Ovary (tissue), 7 donors: ENCODE measurements at regions not wholly inside any gene's neighbourhood (a gene's known extent, or its start where the extent isn't known, plus 50 kb on each side); places are given as distances from the start of the nearest gene placed in this dataset.

Experiments used
- DNase-seq, 5 donors: peaks; one replicate each; pipeline ENCODE4 v3.0.0-alpha.2; 2019 to 2020
- H3K27ac ChIP-seq, 2 donors: fragments of 200-600 bp; one replicate each; pipeline versions ENCODE4 v1.5.1 to v1.8.0; 2019 to 2022
- H3K27me3 ChIP-seq: fragments of 200-600 bp; one replicate; pipeline ENCODE4 v1.8.0; 2022
- H3K36me3 ChIP-seq: fragments of 200-600 bp; sonication (generic); one replicate; pipeline ENCODE4 v1.5.1; 2019
- H3K4me1 ChIP-seq: one replicate; pipeline ENCODE4 v1.8.1; 2013; ENCODE audit warnings: mild to moderate bottlenecking, moderate library complexity; ENCODE audit not compliant: insufficient read depth
- H3K4me3 ChIP-seq: fragments of 200-600 bp; sonication (generic); one replicate; pipeline ENCODE4 v1.5.1; 2017
- H3K9me3 ChIP-seq, 2 donors: fragments of 200-600 bp in 1 of 2; sonication (generic) in 1 of 2; one replicate each; pipeline versions ENCODE4 v1.5.1 to v1.8.1; 2013 to 2019; ENCODE audit warnings: mild to moderate bottlenecking in 1 of 2, moderate library complexity in 1 of 2
- CTCF ChIP-seq, 3 donors: fragments of 450-650 bp in 2 of 3; fragments of 200-600 bp in 1 of 3; IDR thresholded peaks; one replicate each; pipeline versions ENCODE4 v1.5.1 to v1.8.0; 2016 to 2022; ENCODE audit warnings: antibody characterized with exemption in 3 of 3, mild to moderate bottlenecking in 1 of 3
- EP300 ChIP-seq: sonication (generic); formaldehyde crosslinking; IDR thresholded peaks from one replicate; pipeline ENCODE4 v1.6.1; 2017; ENCODE audit warnings: antibody characterized with exemption
- POLR2A ChIP-seq: fragments of 450-650 bp; IDR thresholded peaks from one replicate; pipeline ENCODE4 v1.6.1; 2017; ENCODE audit warnings: antibody characterized with exemption, mild to moderate bottlenecking, moderate library complexity
- WGBS, 3 donors: extraction: QIAGEN DNeasy Blood & Tissue Kit in 1 of 3; methylation state at CpG; one replicate each; pipeline versions ENCODE4 v1.1.5 to v1.1.7; 2013 to 2017; 5-methylcytosine and 5-hydroxymethylcytosine counted together
- intact Hi-C, 4 donors: fragments of 100-400 bp; cut with DNase I; formaldehyde crosslinking; loops; one replicate each; pipeline versions ENCODE4 v1.11.0 to v1.15.1; 2022 to 2023
- donor health status: DM: no; HTN: no; CAD: no; lungs with moderate emphysema.
- donor health status: DM: no; HTN: no; CAD: no.
- donor health status: Bipolar disorder and iron deficiency.
- donor health status: DM: no; HTN: no; CAD: no.
- donor health status: DM: yes; HTN: yes; CAD: no.

- intact Hi-C loops: no loop called here
Measured at GRCh38 chr2:7800031-7800430, 881.8 kb upstream of the ID2 start.

GRCh38 chr2:7801212-7801611, 880.6 kb upstream of the ID2 start:
- no peaks in the 10 kb centered on the region for H3K27me3 ChIP-seq
- no peaks in the 10 kb centered on the region for H3K9me3 ChIP-seq
- intact Hi-C loops: no loop called here
- H3K27ac ChIP-seq: no peak overlapping the region
- TF ChIP-seq CTCF (IDR thresholded peaks at IDR 0.05) (no peak), POLR2A (no peak), EP300 (no peak)
- H3K4me1 ChIP-seq: no peaks in the 10 kb centered on the region
- DNase-seq: no peak
- no peaks in the 10 kb centered on the region for H3K36me3 ChIP-seq
- no peak overlapping the region for H3K4me3 ChIP-seq

More at GRCh38 chr2:7800031-7800430, 881.8 kb upstream of the ID2 start:
- Histone ChIP-seq H3K9me3 (no peaks in the 10 kb centered on the region), H3K4me3 (no peak overlapping the region), H3K27me3 (no peaks in the 10 kb centered on the region), H3K36me3 (no peaks in the 10 kb centered on the region), H3K27ac (no peak overlapping the region), H3K4me1 (no peaks in the 10 kb centered on the region)
- 66 to 85% (median 82%) methylated on average over 2 of the region's 2 CpGs for WGBS, 3 donors
- DNase-seq: no peak
- no peak for TF ChIP-seq POLR2A

- no peak overlapping the region for H3K4me3 ChIP-seq
- H3K4me1 ChIP-seq: no peaks in the 10 kb centered on the region
- no peaks in the 10 kb centered on the region for H3K27me3 ChIP-seq
- H3K36me3 ChIP-seq: no peaks in the 10 kb centered on the region
- TF ChIP-seq CTCF (IDR thresholded peaks at IDR 0.05): no peak
- no peak for TF ChIP-seq EP300
- TF ChIP-seq POLR2A: no peak
- DNase-seq: no peak
- no peak overlapping the region for H3K27ac ChIP-seq
- no peaks in the 10 kb centered on the region for H3K9me3 ChIP-seq
- 76 to 81% (median 76%) methylated on average over 5 of the region's 5 CpGs for WGBS, 3 donors
- intact Hi-C loops: no loop called here
Measured at GRCh38 chr2:7803515-7803914, 878.3 kb upstream of the ID2 start.

GRCh38 chr2:7809640-7810039, 872.2 kb upstream of the ID2 start:
- H3K27ac ChIP-seq: no peak overlapping the region
- 84 to 89% (median 87%) methylated on average over 3 of the region's 3 CpGs for WGBS, 3 donors
- no peak for DNase-seq
- TF ChIP-seq POLR2A (no peak), EP300 (no peak), CTCF (IDR thresholded peaks at IDR 0.05) (no peak)
- no peaks in the 10 kb centered on the region for H3K36me3 ChIP-seq
- H3K9me3 ChIP-seq: no peaks in the 10 kb centered on the region
- no peaks in the 10 kb centered on the region for H3K27me3 ChIP-seq
- H3K4me3 ChIP-seq: no peak overlapping the region
- no peaks in the 10 kb centered on the region for H3K4me1 ChIP-seq
- intact Hi-C loops: no loop called here

GRCh38 chr2:7811073-7811472, 870.8 kb upstream of the ID2 start:
- no peaks in the 10 kb centered on the region for H3K4me1 ChIP-seq
- no peaks in the 10 kb centered on the region for H3K36me3 ChIP-seq
- intact Hi-C loops: no loop called here
- no peaks in the 10 kb centered on the region for H3K27me3 ChIP-seq
- no peak for DNase-seq
- H3K4me3 ChIP-seq: no peak overlapping the region
- WGBS, 3 donors: 89 to 92% (median 90%) methylated on average over 3 of the region's 3 CpGs
- H3K9me3 ChIP-seq: no peaks in the 10 kb centered on the region
- TF ChIP-seq CTCF (IDR thresholded peaks at IDR 0.05) (no peak), POLR2A (no peak), EP300 (no peak)
- no peak overlapping the region for H3K27ac ChIP-seq
